Neural progenitor cell (in vitro differentiated cells): ENCODE measurements at regions not wholly inside any gene's neighbourhood (a gene's known extent, or its start where the extent isn't known, plus 50 kb on each side); places are given as distances from the start of the nearest gene placed in this dataset.

ENCODE experiments used
- DNase-seq: peaks from one replicate; pipeline ENCODE4 v3.0.0-alpha.2; 2016; ENCODE audit warnings: low spot score
- H2AFZ ChIP-seq: fragments of 200-600 bp; sonication (generic); replicated peaks from 2 replicates; pipeline ENCODE4 v1.6.1; 2016; ENCODE audit warnings: antibody characterized with exemption
- H3F3A ChIP-seq: fragments of 200-600 bp; sonication (generic); 2 replicates; pipeline ENCODE4 v1.6.1; 2016; ENCODE audit warnings: antibody characterized with exemption, low read depth
- H3K27ac ChIP-seq: fragments of 200-600 bp; sonication (generic); 2 replicates; pipeline ENCODE4 v1.5.1; 2016; ENCODE audit warnings: mild to moderate bottlenecking
- H3K27me3 ChIP-seq: fragments of 200-600 bp; sonication (generic); 2 replicates; pipeline ENCODE4 v1.6.1; 2016; ENCODE audit warnings: mild to moderate bottlenecking, moderate library complexity
- H3K36me3 ChIP-seq: fragments of 200-600 bp; sonication (generic); 2 replicates; pipeline ENCODE4 v1.5.1; 2016
- H3K4me1 ChIP-seq: fragments of 200-600 bp; sonication (generic); 2 replicates; pipeline ENCODE4 v1.6.1; 2016; ENCODE audit warnings: mixed run types
- H3K4me2 ChIP-seq: fragments of 200-600 bp; sonication (generic); 2 replicates; pipeline ENCODE4 v1.6.1; 2016
- H3K4me3 ChIP-seq: fragments of 200-600 bp; sonication (generic); 2 replicates; pipeline ENCODE4 v1.5.1; 2016
- H3K79me2 ChIP-seq: fragments of 200-600 bp; sonication (generic); 2 replicates; pipeline ENCODE4 v1.6.1; 2016; ENCODE audit warnings: low read depth
- H3K9ac ChIP-seq: fragments of 200-600 bp; sonication (generic); 2 replicates; pipeline ENCODE4 v1.6.1; 2016
- H3K9me3 ChIP-seq: fragments of 200-600 bp; sonication (generic); 2 replicates; pipeline ENCODE4 v1.5.1; 2016; ENCODE audit warnings: low read depth
- H4K20me1 ChIP-seq: fragments of 200-600 bp; sonication (generic); 2 replicates; pipeline ENCODE4 v1.6.1; 2016; ENCODE audit warnings: low read depth
- H3K27ac Mint-ChIP-seq: 3 replicates; pipeline ENCODE4 v1.8.0; 2021; ENCODE audit warnings: mixed read lengths
- H3K27me3 Mint-ChIP-seq: 2 replicates; pipeline ENCODE4 v1.8.0; 2022; ENCODE audit warnings: low read depth, mild to moderate bottlenecking, inconsistent platforms, moderate library complexity, mixed read lengths; ENCODE audit not compliant: insufficient read depth
- H3K36me3 Mint-ChIP-seq: 3 replicates; pipeline ENCODE4 v1.8.0; 2021; ENCODE audit warnings: mixed read lengths
- H3K4me1 Mint-ChIP-seq: 3 replicates; pipeline ENCODE4 v1.8.0; 2021; ENCODE audit warnings: mixed read lengths
- H3K4me3 Mint-ChIP-seq: 3 replicates; pipeline ENCODE4 v1.8.0; 2021; ENCODE audit warnings: mild to moderate bottlenecking, moderate library complexity, mixed read lengths
- H3K9me3 Mint-ChIP-seq: 3 replicates; pipeline ENCODE4 v1.8.0; 2020; ENCODE audit warnings: mixed read lengths
- EZH2 ChIP-seq: fragments of 200-600 bp; sonication (generic); IDR thresholded peaks from 2 replicates; pipeline ENCODE4 v1.6.1; 2017; ENCODE audit warnings: antibody characterized with exemption, mild to moderate bottlenecking, moderate library complexity
- EZH2phosphoT487 ChIP-seq: fragments of 200-600 bp; sonication (generic); IDR thresholded peaks from 2 replicates; pipeline ENCODE4 v1.6.1; 2017; ENCODE audit warnings: antibody characterized with exemption
- TF ChIP-seq, protein P1 (sequence below): fragments of 200-600 bp; sonication (generic); IDR thresholded peaks from 2 replicates; pipeline ENCODE4 v1.5.1; 2017; ENCODE audit warnings: antibody characterized with exemption, mild to moderate bottlenecking

DNA sequence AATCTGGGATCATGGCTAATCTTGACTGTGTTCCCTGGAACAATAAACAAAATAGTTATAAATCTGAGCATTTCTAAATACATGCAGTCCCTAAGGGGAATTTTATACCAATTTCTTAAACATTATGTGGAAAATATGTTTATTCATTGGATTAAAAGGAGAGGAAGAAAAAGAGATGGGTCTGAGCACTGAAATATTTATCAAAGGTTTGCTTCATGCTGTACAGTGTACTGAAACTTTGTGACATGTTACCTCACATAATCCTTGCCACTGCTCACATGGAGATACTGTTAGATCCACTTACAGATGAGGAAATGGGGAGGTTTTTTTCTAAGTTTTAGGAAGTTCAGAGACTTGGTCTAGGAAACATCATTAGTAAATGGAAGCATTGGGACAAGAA is 443.6 kb downstream of the SPRY1 start:
- no peaks in the 10 kb centered on the region for H3K9me3 ChIP-seq
- Mint-ChIP-seq H3K27me3 (peaks cover 2% of the 10 kb centered on the region), H3K27ac (peak overlapping the region; percentile 55), H3K9me3 (peaks cover 34% of the 10 kb centered on the region), H3K4me1 (peaks cover 36% of the 10 kb centered on the region), H3K4me3 (no peak overlapping the region), H3K36me3 (peaks cover 26% of the 10 kb centered on the region)
- no peak overlapping the region for H3K9ac ChIP-seq
- no peak overlapping the region for H3K4me2 ChIP-seq
- no peak overlapping the region for H2AFZ ChIP-seq
- H3K79me2 ChIP-seq: no peaks in the 10 kb centered on the region
- no peaks in the 10 kb centered on the region for H3K4me1 ChIP-seq
- DNase-seq: no peak
- TF ChIP-seq EZH2: no peak
- no peak for TF ChIP-seq EZH2phosphoT487
- TF ChIP-seq, protein P1, sequence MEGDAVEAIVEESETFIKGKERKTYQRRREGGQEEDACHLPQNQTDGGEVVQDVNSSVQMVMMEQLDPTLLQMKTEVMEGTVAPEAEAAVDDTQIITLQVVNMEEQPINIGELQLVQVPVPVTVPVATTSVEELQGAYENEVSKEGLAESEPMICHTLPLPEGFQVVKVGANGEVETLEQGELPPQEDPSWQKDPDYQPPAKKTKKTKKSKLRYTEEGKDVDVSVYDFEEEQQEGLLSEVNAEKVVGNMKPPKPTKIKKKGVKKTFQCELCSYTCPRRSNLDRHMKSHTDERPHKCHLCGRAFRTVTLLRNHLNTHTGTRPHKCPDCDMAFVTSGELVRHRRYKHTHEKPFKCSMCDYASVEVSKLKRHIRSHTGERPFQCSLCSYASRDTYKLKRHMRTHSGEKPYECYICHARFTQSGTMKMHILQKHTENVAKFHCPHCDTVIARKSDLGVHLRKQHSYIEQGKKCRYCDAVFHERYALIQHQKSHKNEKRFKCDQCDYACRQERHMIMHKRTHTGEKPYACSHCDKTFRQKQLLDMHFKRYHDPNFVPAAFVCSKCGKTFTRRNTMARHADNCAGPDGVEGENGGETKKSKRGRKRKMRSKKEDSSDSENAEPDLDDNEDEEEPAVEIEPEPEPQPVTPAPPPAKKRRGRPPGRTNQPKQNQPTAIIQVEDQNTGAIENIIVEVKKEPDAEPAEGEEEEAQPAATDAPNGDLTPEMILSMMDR: no peak
- H3K36me3 ChIP-seq: no peaks in the 10 kb centered on the region
- no peak overlapping the region for H3K27ac ChIP-seq
- no peaks in the 10 kb centered on the region for H4K20me1 ChIP-seq
- H3K27me3 ChIP-seq: no peaks in the 10 kb centered on the region
- no peaks in the 10 kb centered on the region for H3F3A ChIP-seq
- no peak overlapping the region for H3K4me3 ChIP-seq

GRCh38 chr4:123841447-123842121 is 445.0 kb downstream of the SPRY1 start:
- H3K36me3 Mint-ChIP-seq: peaks cover 21% of the 10 kb centered on the region
- no peak for DNase-seq
- Histone ChIP-seq H3K79me2 (no peaks in the 10 kb centered on the region), H3K9ac (no peak overlapping the region), H3K9me3 (no peaks in the 10 kb centered on the region), H3K4me1 (no peaks in the 10 kb centered on the region), H4K20me1 (no peaks in the 10 kb centered on the region), H3K36me3 (no peaks in the 10 kb centered on the region), H3F3A (no peaks in the 10 kb centered on the region), H2AFZ (no peak overlapping the region), H3K4me2 (no peak overlapping the region), H3K27me3 (no peaks in the 10 kb centered on the region), H3K27ac (no peak overlapping the region), H3K4me3 (no peak overlapping the region)
- peaks cover 2% of the 10 kb centered on the region for H3K27me3 Mint-ChIP-seq
- no peak for TF ChIP-seq EZH2phosphoT487
- TF ChIP-seq, protein P1: no peak
- TF ChIP-seq EZH2: no peak
- no peak overlapping the region for H3K27ac Mint-ChIP-seq
- H3K9me3 Mint-ChIP-seq: peaks cover 28% of the 10 kb centered on the region
- H3K4me3 Mint-ChIP-seq: no peak overlapping the region
- peaks cover 36% of the 10 kb centered on the region for H3K4me1 Mint-ChIP-seq

DNA sequence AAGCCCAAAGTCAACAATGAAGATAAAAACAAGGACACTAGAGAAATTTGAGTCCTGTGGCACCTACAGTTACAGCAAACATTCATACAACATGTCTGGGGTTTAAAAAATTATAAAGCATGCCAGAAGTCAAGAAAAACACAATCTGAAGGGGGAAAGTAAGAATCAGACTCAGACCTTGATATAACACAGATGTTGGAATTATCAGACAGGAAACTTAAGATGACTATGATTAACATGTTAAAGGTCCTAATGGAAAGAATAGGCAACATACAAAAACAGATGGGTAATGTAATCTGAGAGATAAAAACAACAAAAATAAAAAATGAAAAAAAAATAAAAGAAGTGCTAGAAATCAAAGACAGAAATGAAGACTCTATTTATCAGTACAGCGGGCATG is 446.5 kb downstream of the SPRY1 start:
- H3F3A ChIP-seq: no peaks in the 10 kb centered on the region
- Mint-ChIP-seq H3K4me1 (peaks cover 25% of the 10 kb centered on the region), H3K9me3 (peaks cover 28% of the 10 kb centered on the region), H3K27me3 (no peaks in the 10 kb centered on the region), H3K27ac (no peak overlapping the region), H3K36me3 (peaks cover 21% of the 10 kb centered on the region), H3K4me3 (no peak overlapping the region)
- no peak for DNase-seq
- H3K4me1 ChIP-seq: no peaks in the 10 kb centered on the region
- no peaks in the 10 kb centered on the region for H3K27me3 ChIP-seq
- H3K9me3 ChIP-seq: no peaks in the 10 kb centered on the region
- H2AFZ ChIP-seq: no peak overlapping the region
- no peak overlapping the region for H3K27ac ChIP-seq
- H4K20me1 ChIP-seq: no peaks in the 10 kb centered on the region
- H3K4me3 ChIP-seq: no peak overlapping the region
- H3K9ac ChIP-seq: no peak overlapping the region
- H3K4me2 ChIP-seq: no peak overlapping the region
- no peaks in the 10 kb centered on the region for H3K36me3 ChIP-seq
- no peak for TF ChIP-seq EZH2phosphoT487
- TF ChIP-seq EZH2: no peak
- TF ChIP-seq, protein P1: no peak
- H3K79me2 ChIP-seq: no peaks in the 10 kb centered on the region
